ENCODE measurements at regions not wholly inside any gene's neighbourhood (a gene's known extent, or its start where the extent isn't known, plus 50 kb on each side); places are given as distances from the start of the nearest gene placed in this dataset.

DNA sequence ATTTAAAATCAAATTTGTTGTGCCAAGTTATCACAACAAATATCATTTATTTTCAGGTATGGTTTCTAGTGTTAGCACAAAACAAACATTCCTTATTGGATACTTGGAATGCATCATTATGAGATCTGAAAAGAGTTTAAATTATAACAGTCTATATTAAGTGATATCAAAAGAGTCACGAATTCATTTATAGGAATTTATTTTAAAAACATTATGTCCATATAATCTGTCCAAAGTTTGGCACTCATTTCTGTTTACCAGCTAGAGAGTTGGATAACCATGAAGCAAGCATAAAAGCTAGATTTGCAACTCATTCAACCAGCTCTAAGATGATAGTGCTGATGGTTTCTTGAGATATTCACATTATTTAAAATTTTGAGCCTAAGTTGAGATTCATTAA lies 453.2 kb downstream of the DOK5 start:
- no peak overlapping the region for H3K4me3 Mint-ChIP-seq
- no peaks in the 10 kb centered on the region for H3K36me3 ChIP-seq (replicated peaks in 1 of 2; ENCODE audit: control extremely low read depth in 1 of 2, control insufficient read depth in 1 of 2, extremely low read depth in 1 of 2, insufficient read depth in 2 of 2, low read length in 1 of 2)
- DNase-seq, result no peak
- no peaks in the 10 kb centered on the region for H3K27me3 ChIP-seq (replicated peaks in 1 of 4; ENCODE audit: control extremely low read depth in 1 of 4, control insufficient read depth in 3 of 4, insufficient read depth in 4 of 4, low read length in 3 of 4)
- no peak for TF ChIP-seq EZH2 (IDR thresholded peaks at IDR 0.05; ENCODE audit: borderline replicate concordance, insufficient read depth, low read depth, low read length, poor library complexity, severe bottlenecking)
- TF ChIP-seq, protein P1, sequence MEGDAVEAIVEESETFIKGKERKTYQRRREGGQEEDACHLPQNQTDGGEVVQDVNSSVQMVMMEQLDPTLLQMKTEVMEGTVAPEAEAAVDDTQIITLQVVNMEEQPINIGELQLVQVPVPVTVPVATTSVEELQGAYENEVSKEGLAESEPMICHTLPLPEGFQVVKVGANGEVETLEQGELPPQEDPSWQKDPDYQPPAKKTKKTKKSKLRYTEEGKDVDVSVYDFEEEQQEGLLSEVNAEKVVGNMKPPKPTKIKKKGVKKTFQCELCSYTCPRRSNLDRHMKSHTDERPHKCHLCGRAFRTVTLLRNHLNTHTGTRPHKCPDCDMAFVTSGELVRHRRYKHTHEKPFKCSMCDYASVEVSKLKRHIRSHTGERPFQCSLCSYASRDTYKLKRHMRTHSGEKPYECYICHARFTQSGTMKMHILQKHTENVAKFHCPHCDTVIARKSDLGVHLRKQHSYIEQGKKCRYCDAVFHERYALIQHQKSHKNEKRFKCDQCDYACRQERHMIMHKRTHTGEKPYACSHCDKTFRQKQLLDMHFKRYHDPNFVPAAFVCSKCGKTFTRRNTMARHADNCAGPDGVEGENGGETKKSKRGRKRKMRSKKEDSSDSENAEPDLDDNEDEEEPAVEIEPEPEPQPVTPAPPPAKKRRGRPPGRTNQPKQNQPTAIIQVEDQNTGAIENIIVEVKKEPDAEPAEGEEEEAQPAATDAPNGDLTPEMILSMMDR (IDR thresholded peaks at IDR 0.05), result no peak
- H4K20me1 ChIP-seq (ENCODE audit: control insufficient read depth, insufficient read depth, low read length, poor library complexity, severe bottlenecking), result no peaks in the 10 kb centered on the region
- ATAC-seq (ENCODE audit: low read depth), result no peak
- H2AFZ ChIP-seq (ENCODE audit: insufficient read depth, low read depth, low read length, poor library complexity, severe bottlenecking), result no peak overlapping the region
- POLR2A ChIA-PET, result no interaction called here
- no peaks in the 10 kb centered on the region for H3K4me1 ChIP-seq (ENCODE audit: control insufficient read depth in 2 of 2, insufficient read depth in 2 of 2, low read length in 2 of 2)
- H3K4me1 Mint-ChIP-seq, result no peaks in the 10 kb centered on the region
- H3K4me2 ChIP-seq (replicated peaks; ENCODE audit: low read depth, low read length, poor library complexity, severe bottlenecking), result no peak overlapping the region
- H3K79me2 ChIP-seq (ENCODE audit: control insufficient read depth, insufficient read depth, low read length), result no peaks in the 10 kb centered on the region
- H3K27ac ChIP-seq (ENCODE audit: low read length in 2 of 2), result no peak overlapping the region
- H3K9ac ChIP-seq (ENCODE audit: low read length), result no peak overlapping the region
- no peak overlapping the region for H3K4me3 ChIP-seq (ENCODE audit: control extremely low read depth in 1 of 5, extremely low read depth in 1 of 5, insufficient read depth in 1 of 5, low read depth in 2 of 5, low read length in 4 of 5)
- H3K9me3 ChIP-seq (ENCODE audit: control extremely low read depth in 1 of 3, control insufficient read depth in 2 of 3, insufficient read depth in 1 of 3, low read length in 2 of 3), result peaks cover 0 to 6% (median 0%) of the 10 kb centered on the region in 3 donors
- CTCF ChIA-PET, result no interaction called here
- H3K27ac Mint-ChIP-seq, result no peak overlapping the region
- intact Hi-C loops (cut with micrococcal nuclease), result no loop called here
- H3K9me3 Mint-ChIP-seq (ENCODE audit: insufficient read depth), result peaks cover 6% of the 10 kb centered on the region
- WGBS (ENCODE audit: insufficient coverage), result no CpG with 5 or more reads among the region's 1 CpG
- no peaks in the 10 kb centered on the region for H3K27me3 Mint-ChIP-seq

DNA sequence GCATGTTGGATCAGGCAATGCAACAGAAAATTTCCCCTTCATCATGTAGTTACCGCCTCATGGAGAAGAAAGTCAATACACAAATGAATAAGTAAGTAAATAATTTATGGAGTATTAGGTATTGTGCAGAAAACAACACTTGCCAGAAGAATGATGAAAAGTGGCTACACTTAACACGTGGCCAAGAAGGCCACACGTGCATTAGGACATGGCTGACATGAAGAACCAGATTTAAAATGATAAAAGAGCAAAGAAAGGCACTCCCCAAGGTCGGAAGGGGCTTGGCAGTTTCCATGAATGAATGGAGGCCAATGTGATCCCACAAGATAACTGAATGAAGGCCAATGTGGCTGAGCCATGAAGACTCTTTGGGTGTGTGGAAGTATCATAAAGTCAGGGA lies 447.2 kb downstream of the DOK5 start:
- Mint-ChIP-seq H3K27me3 (no peaks in the 10 kb centered on the region), H3K9me3 (ENCODE audit: insufficient read depth) (peaks cover 5% of the 10 kb centered on the region), H3K27ac (no peak overlapping the region), H3K4me1 (no peaks in the 10 kb centered on the region), H3K4me3 (no peak overlapping the region)
- POLR2A ChIA-PET, result no interaction called here
- H2AFZ ChIP-seq (ENCODE audit: insufficient read depth, low read depth, low read length, poor library complexity, severe bottlenecking), result no peak overlapping the region
- intact Hi-C loops (cut with micrococcal nuclease), result no loop called here
- peaks cover 0 to 2% (median 0%) of the 10 kb centered on the region in 3 donors for H3K9me3 ChIP-seq (ENCODE audit: control extremely low read depth in 1 of 3, control insufficient read depth in 2 of 3, insufficient read depth in 1 of 3, low read length in 2 of 3)
- H3K79me2 ChIP-seq (ENCODE audit: control insufficient read depth, insufficient read depth, low read length), result no peaks in the 10 kb centered on the region
- no peak overlapping the region for H3K4me3 ChIP-seq (ENCODE audit: control extremely low read depth in 1 of 5, extremely low read depth in 1 of 5, insufficient read depth in 1 of 5, low read depth in 2 of 5, low read length in 4 of 5)
- H3K4me2 ChIP-seq (replicated peaks; ENCODE audit: low read depth, low read length, poor library complexity, severe bottlenecking), result no peak overlapping the region
- no peaks in the 10 kb centered on the region for H4K20me1 ChIP-seq (ENCODE audit: control insufficient read depth, insufficient read depth, low read length, poor library complexity, severe bottlenecking)
- ATAC-seq (ENCODE audit: low read depth) (no peak), DNase-seq (no peak)
- TF ChIP-seq, protein P1 (IDR thresholded peaks at IDR 0.05), result no peak
- TF ChIP-seq EZH2 (IDR thresholded peaks at IDR 0.05; ENCODE audit: borderline replicate concordance, insufficient read depth, low read depth, low read length, poor library complexity, severe bottlenecking), result no peak
- WGBS (ENCODE audit: insufficient coverage), result 53% methylated on average over 3 of the region's 4 CpGs
- no peaks in the 10 kb centered on the region for H3K27me3 ChIP-seq (replicated peaks in 1 of 4; ENCODE audit: control extremely low read depth in 1 of 4, control insufficient read depth in 3 of 4, insufficient read depth in 4 of 4, low read length in 3 of 4)
- no peaks in the 10 kb centered on the region for H3K36me3 ChIP-seq (replicated peaks in 1 of 2; ENCODE audit: control extremely low read depth in 1 of 2, control insufficient read depth in 1 of 2, extremely low read depth in 1 of 2, insufficient read depth in 2 of 2, low read length in 1 of 2)
- H3K9ac ChIP-seq (ENCODE audit: low read length), result no peak overlapping the region
- CTCF ChIA-PET, result no interaction called here
- H3K27ac ChIP-seq (ENCODE audit: low read length in 2 of 2), result no peak overlapping the region
- H3K4me1 ChIP-seq (ENCODE audit: control insufficient read depth in 2 of 2, insufficient read depth in 2 of 2, low read length in 2 of 2), result no peaks in the 10 kb centered on the region
